GM12878 (cell line): ENCODE measurements at regions not wholly inside any gene's neighbourhood (a gene's known extent, or its start where the extent isn't known, plus 50 kb on each side); places are given as distances from the start of the nearest gene placed in this dataset.

Experiments used
- ATAC-seq: fragments of 200-7000 bp; cut with Tn5 transposase; 3 replicates; pipeline ENCODE4 v1.9.1; 2020; ENCODE audit warnings: mild to moderate bottlenecking, moderate library complexity
- BruUV-seq: library from RNA; stranded (reverse); fragments of 400-500 nt; replicated peaks from 2 replicates; lab custom pipeline; 2021; lab: Mats Ljungman, UMichigan
- CTCF ChIA-PET: fragments of 300-600 bp; sonication (Branson Sonifier 250); formaldehyde crosslinking; extraction: SDS; loops from one replicate; lab custom pipeline; 2021; ENCODE audit warnings: inconsistent platforms; lab: Yijun Ruan, JAX
- POLR2A ChIA-PET: fragments of 350-600 bp; formaldehyde crosslinking; extraction: SDS; loops from one replicate; lab custom pipeline; 2021; ENCODE audit warnings: inconsistent platforms; lab: Charles Lee
- RAD21 ChIA-PET: fragments of 300-600 bp; sonication (Branson Sonifier 250); formaldehyde crosslinking; loops from one replicate; lab custom pipeline; 2023; ENCODE audit warnings: antibody characterized with exemption; ENCODE audit not compliant: unreplicated experiment; lab: Charles Lee
- SMC1A ChIA-PET: fragments of 300-600 bp; sonication (Branson Sonifier 250); formaldehyde crosslinking; loops from one replicate; lab custom pipeline; 2023; ENCODE audit not compliant: unreplicated experiment, uncharacterized antibody; lab: Charles Lee
- DNase-seq: peaks from one replicate; pipeline ENCODE4 v3.0.0-alpha.2; 2011; ENCODE audit warnings: low read depth, low spot score
- FAIRE-seq: peaks from 3 replicates; lab custom pipeline; 2011; peaks lifted over from hg19 to GRCh38; lab: Jason Lieb, UNC
- H2AFZ ChIP-seq: 2 replicates; pipeline ENCODE4 v1.6.0; 2011; ENCODE audit warnings: low read depth, low read length, control low read depth; ENCODE audit not compliant: control insufficient read depth
- H3K27ac ChIP-seq: 2 replicates; pipeline ENCODE4 v1.5.1; 2011; ENCODE audit warnings: control low read depth; ENCODE audit not compliant: control insufficient read depth, insufficient read depth
- H3K27me3 ChIP-seq, 2 experiments: replicated peaks in 1 of 2; 2 replicates each; pipeline versions ENCODE4 v1.6.0 to v1.6.1; 2011; ENCODE audit warnings: low read length in 1 of 2; ENCODE audit not compliant: control insufficient read depth in 2 of 2, insufficient read depth in 2 of 2
- H3K36me3 ChIP-seq, 2 experiments: 2 replicates each; pipeline ENCODE4 v1.5.1; 2011; ENCODE audit warnings: low read length in 1 of 2; ENCODE audit not compliant: control insufficient read depth in 2 of 2, insufficient read depth in 2 of 2
- H3K4me1 ChIP-seq: 2 replicates; pipeline ENCODE4 v1.6.1; 2011; ENCODE audit warnings: mild to moderate bottlenecking, low read length, moderate library complexity, mixed read lengths; ENCODE audit not compliant: control insufficient read depth, insufficient read depth
- H3K4me2 ChIP-seq: 2 replicates; pipeline ENCODE4 v1.6.0; 2011; ENCODE audit warnings: control low read depth; ENCODE audit not compliant: control insufficient read depth, insufficient read depth
- H3K4me3 ChIP-seq: fragments of 200-600 bp; sonication (generic); 2 replicates; pipeline ENCODE4 v1.5.1; 2016
- H3K79me2 ChIP-seq: 2 replicates; pipeline ENCODE4 v1.6.0; 2011; ENCODE audit warnings: low read length; ENCODE audit not compliant: control insufficient read depth, insufficient read depth
- H3K9ac ChIP-seq: 2 replicates; pipeline ENCODE4 v1.8.0; 2011; ENCODE audit warnings: low read length, control low read depth, mixed read lengths; ENCODE audit not compliant: control insufficient read depth, insufficient read depth
- H3K9me3 ChIP-seq: replicated peaks from 3 replicates; pipeline ENCODE4 v1.5.1; 2011; ENCODE audit warnings: mild to moderate bottlenecking, low read length; ENCODE audit not compliant: control insufficient read depth, insufficient read depth
- H4K20me1 ChIP-seq: 2 replicates; pipeline ENCODE4 v1.6.0; 2011; ENCODE audit not compliant: control insufficient read depth, insufficient read depth
- ASH2L ChIP-seq: fragments of 300-600, 200-600 bp; sonication (generic); IDR thresholded peaks from 2 replicates; pipeline ENCODE4 v1.6.1; 2017; ENCODE audit warnings: low read depth, mild to moderate bottlenecking, borderline replicate concordance
- E2F8 ChIP-seq: fragments of 450-650 bp; IDR thresholded peaks from 2 replicates; pipeline ENCODE4 v1.6.1; 2018; ENCODE audit warnings: mild to moderate bottlenecking, low read depth, moderate library complexity; ENCODE audit not compliant: partially characterized antibody
- HDAC6 ChIP-seq: fragments of 200-600 bp; sonication (generic); IDR thresholded peaks from one replicate; pipeline ENCODE4 v1.8.0; 2017; ENCODE audit warnings: antibody characterized with exemption; ENCODE audit not compliant: unreplicated experiment
- IRF4 ChIP-seq: IDR thresholded peaks from 2 replicates; pipeline ENCODE4 v1.6.1; 2011; ENCODE audit warnings: low read depth, low read length
- NFXL1 ChIP-seq: fragments of 450-650 bp; IDR thresholded peaks from 2 replicates; pipeline ENCODE4 v1.6.1; 2017; ENCODE audit warnings: antibody characterized with exemption, mild to moderate bottlenecking, borderline replicate concordance
- SMAD1 ChIP-seq: fragments of 450-650 bp; IDR thresholded peaks from 2 replicates; pipeline ENCODE4 v1.6.1; 2018; ENCODE audit warnings: mild to moderate bottlenecking, low read depth; ENCODE audit not compliant: partially characterized antibody
- ZZZ3 ChIP-seq: IDR thresholded peaks from 2 replicates; pipeline ENCODE4 v1.6.1; 2011; ENCODE audit warnings: low read depth; ENCODE audit not compliant: control insufficient read depth, insufficient read length
- WGBS: methylation state at CpG from one replicate; pipeline ENCODE4 v1.1.6; 2016; ENCODE audit warnings: low lambda C conversion rate; ENCODE audit not compliant: insufficient replicate concordance, insufficient coverage; ENCODE audit errors: missing lambda C conversion rate; 5-methylcytosine and 5-hydroxymethylcytosine counted together
- in situ Hi-C: fragments of 300-500 bp; cut with MboI; formaldehyde crosslinking; loops from 9 replicates; pipeline ENCODE4 v1.14.3; 2018; ENCODE audit warnings: mixed read lengths
- intact Hi-C: fragments of 100-400 bp; cut with micrococcal nuclease; formaldehyde crosslinking; loops from one replicate; pipeline ENCODE4 v1.14.2; 2022; ENCODE audit not compliant: unreplicated experiment

GRCh38 chr12:75947156-75947723, 84.3 kb downstream of the PHLDA1 start:
- no peak overlapping the region for H3K4me2 ChIP-seq
- H3K36me3 ChIP-seq, result no peaks in the 10 kb centered on the region
- H2AFZ ChIP-seq, result no peak overlapping the region
- H3K9me3 ChIP-seq, result no peaks in the 10 kb centered on the region; the same call in 2 of the 3 replicates
- DNase-seq (no peak), ATAC-seq (no peak)
- H4K20me1 ChIP-seq, result no peaks in the 10 kb centered on the region
- H3K27me3 ChIP-seq, result no peaks in the 10 kb centered on the region
- no peak overlapping the region for H3K9ac ChIP-seq
- no peak for TF ChIP-seq E2F8
- TF ChIP-seq ASH2L, result no peak
- no peak for TF ChIP-seq IRF4
- no peak for TF ChIP-seq SMAD1
- TF ChIP-seq HDAC6, result no peak
- no peak for TF ChIP-seq NFXL1
- no peak for TF ChIP-seq ZZZ3
- TF ChIP-seq, all 136 proteins: peak for 0
- ChIA-PET POLR2A (interaction anchor here (1.1 to 1.8 kb wide), 2 partner anchors 14 to 83 kb away, joined by 3 to 4 read pairs; no protein-coding TSS in a partner anchor), CTCF (interaction anchor here (0.6 kb wide), 3 partner anchors 30 to 86 kb away, joined by 3 to 4 read pairs (median 3); no protein-coding TSS in a partner anchor), SMC1A (interaction anchor here (1.3 to 6.1 kb wide), 5 partner anchors 12 to 34 kb away, joined by 4 to 44 read pairs (median 7); no protein-coding TSS in a partner anchor), RAD21 (interaction anchor here (0.8 to 1.5 kb wide), 3 partner anchors 13 to 85 kb away, joined by 3 to 6 read pairs (median 4); partner anchors contain the start of gene PHLDA1)
- Histone ChIP-seq H3K79me2 (no peaks in the 10 kb centered on the region), H3K27ac (no peak overlapping the region), H3K4me1 (peaks cover 18% of the 10 kb centered on the region), H3K4me3 (no peak overlapping the region)
- 52% methylated on average over 4 of the region's 4 CpGs for WGBS
- in situ Hi-C loops, result no loop called here
- FAIRE-seq, result no peak
- intact Hi-C loops, result no loop called here
- BruUV-seq, result no TSS peak
